ENCODE measurements at regions not wholly inside any gene's neighbourhood (a gene's known extent, or its start where the extent isn't known, plus 50 kb on each side); places are given as distances from the start of the nearest gene placed in this dataset.
A peak's percentile ranks its signal among the peaks of the same experiment; 100 is the strongest.

DNA sequence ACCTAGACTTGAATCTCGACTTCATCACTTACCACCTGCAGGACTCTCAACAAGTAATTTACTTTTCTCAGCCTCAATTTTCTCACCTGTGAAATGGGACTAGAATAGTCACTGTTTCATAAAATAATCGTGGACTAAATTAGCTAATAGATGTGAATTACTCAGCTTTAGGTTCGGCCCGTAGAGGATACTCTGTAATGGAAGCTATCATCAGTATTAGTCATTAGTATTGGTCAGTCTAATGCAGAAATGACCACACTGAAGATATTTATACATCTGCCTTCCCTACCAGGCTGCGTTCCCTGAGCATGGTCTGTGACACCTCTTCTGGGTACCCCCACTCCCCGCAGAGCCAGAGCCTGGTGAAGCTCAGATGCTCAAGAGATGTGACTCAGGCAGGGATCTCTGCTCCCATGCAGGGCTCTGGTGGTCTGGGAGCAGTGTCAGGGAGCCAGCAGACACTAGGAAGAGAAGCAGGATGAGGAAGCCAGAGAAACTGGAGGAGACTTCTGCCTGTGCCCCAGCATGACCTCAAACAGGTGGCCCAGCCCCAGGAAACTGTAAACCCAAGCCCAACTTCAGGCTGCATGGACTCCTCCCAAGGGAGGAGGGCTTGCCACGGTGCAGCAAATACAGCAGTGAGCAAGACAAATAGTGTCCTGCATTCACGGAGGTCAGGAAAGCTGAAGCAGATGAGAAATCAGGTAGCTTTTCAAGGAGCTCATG is 88.0 kb upstream of the E2F8 start:
- Mint-ChIP-seq H3K4me3 (no peak overlapping the region), H3K4me1 (ENCODE audit: low read depth) (no peaks in the 10 kb centered on the region), H3K36me3 (ENCODE audit: low read depth) (no peaks in the 10 kb centered on the region), H3K27ac (no peak overlapping the region), H3K9me3 (ENCODE audit: insufficient read depth) (no peaks in the 10 kb centered on the region), H3K27me3 (ENCODE audit: low read depth) (peaks cover 15% of the 10 kb centered on the region)
- ChIA-PET POLR2A (no interaction called here), CTCF (no interaction called here)
- ATAC-seq: no peak
- DNase-seq: no peak

DNA sequence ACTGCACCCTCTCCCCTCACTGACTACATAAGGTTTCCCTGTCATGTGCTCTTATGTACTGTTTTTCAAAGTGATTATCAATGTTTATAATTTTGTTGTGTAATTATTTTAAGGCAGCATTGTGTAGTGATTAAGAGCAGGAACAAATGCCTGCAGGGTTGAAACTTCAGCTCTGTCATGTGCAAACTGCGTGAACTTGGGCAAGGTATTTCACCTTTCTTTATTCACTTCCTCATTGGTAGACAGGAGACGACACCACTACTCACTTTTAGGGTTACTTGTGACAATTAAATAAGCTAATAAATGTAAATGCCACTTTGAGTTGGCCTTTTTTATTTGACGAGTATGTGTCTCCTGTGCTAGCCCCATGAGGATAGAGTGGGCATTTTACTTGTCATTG is 86.5 kb upstream of the E2F8 start:
- H3K36me3 Mint-ChIP-seq (ENCODE audit: low read depth): no peaks in the 10 kb centered on the region
- ATAC-seq: no peak
- no peak overlapping the region for H3K27ac Mint-ChIP-seq
- no peaks in the 10 kb centered on the region for H3K9me3 Mint-ChIP-seq (ENCODE audit: insufficient read depth)
- DNase-seq: no peak
- no peak overlapping the region for H3K4me3 Mint-ChIP-seq
- no peaks in the 10 kb centered on the region for H3K4me1 Mint-ChIP-seq (ENCODE audit: low read depth)
- H3K27me3 Mint-ChIP-seq (ENCODE audit: low read depth): peaks cover 18% of the 10 kb centered on the region
- CTCF ChIA-PET: no interaction called here
- POLR2A ChIA-PET: no interaction called here

DNA sequence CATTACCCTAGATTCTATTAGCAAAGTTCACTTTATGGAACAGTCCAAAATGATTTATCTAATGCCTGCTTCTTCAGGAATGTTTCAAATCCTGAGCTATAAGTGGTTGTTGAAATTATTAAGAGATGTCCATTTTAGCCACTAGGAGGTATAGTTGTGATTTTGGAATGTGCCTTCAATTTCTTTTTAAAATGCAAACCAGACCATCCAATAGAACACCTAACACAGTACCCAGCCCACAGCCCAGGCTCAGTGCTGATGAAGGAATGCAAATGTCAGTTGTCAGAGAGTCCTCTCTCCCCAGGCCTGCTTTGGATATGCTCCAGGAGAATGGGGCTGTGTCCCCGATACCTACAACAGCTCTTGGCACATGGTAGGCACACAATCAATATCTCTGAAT is 85.8 kb upstream of the E2F8 start:
- ChIA-PET POLR2A (no interaction called here), CTCF (no interaction called here)
- H3K27me3 Mint-ChIP-seq (ENCODE audit: low read depth): peaks cover 18% of the 10 kb centered on the region
- ATAC-seq: no peak
- no peaks in the 10 kb centered on the region for H3K9me3 Mint-ChIP-seq (ENCODE audit: insufficient read depth)
- H3K4me3 Mint-ChIP-seq: no peak overlapping the region
- no peak for DNase-seq
- no peak overlapping the region for H3K27ac Mint-ChIP-seq
- H3K4me1 Mint-ChIP-seq (ENCODE audit: low read depth): no peaks in the 10 kb centered on the region
- H3K36me3 Mint-ChIP-seq (ENCODE audit: low read depth): no peaks in the 10 kb centered on the region

DNA sequence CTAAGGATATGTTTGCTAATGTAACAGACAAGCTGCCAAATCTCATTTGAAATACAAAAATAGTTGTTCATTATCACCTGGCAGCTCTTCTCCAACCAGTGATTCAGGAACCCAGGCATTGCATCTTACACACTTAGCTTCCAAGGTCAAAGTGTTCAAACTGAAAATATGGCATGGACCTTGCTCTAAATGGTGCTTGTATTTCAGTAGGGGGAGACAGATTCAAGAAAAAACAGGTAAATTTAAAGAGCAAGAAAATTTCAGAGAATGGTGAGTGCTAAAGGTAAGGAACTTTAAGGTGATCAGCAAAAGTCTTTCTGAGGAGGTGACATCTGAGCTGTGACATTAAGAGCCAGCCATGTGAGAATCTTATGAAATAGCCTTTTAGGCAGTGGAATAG is 82.8 kb upstream of the E2F8 start:
- H3K9me3 Mint-ChIP-seq (ENCODE audit: insufficient read depth): no peaks in the 10 kb centered on the region
- peaks cover 13% of the 10 kb centered on the region for H3K27me3 Mint-ChIP-seq (ENCODE audit: low read depth)
- H3K36me3 Mint-ChIP-seq (ENCODE audit: low read depth): no peaks in the 10 kb centered on the region
- no peak overlapping the region for H3K27ac Mint-ChIP-seq
- no peak overlapping the region for H3K4me3 Mint-ChIP-seq
- no peaks in the 10 kb centered on the region for H3K4me1 Mint-ChIP-seq (ENCODE audit: low read depth)
- no peak for DNase-seq
- POLR2A ChIA-PET: no interaction called here
- no peak for ATAC-seq
- CTCF ChIA-PET: no interaction called here

DNA sequence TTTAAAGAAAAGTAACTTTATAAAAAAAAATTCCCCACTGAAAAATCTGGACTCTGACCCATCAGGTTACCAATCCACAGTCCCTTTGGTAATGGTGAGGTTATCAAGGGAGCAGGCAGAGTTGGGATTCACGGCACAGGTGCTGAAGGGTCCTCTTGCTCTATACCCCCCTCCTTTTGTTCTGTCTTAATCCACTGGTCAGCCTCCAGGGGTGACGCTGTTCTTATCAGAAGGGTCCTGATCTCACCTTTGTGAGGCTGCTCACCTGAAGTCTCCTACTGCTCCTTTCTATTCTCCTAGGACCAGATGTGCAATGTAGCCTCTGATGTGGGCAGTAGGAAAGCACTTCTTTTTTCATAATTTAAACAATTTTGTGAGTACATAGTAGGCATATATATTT is 80.6 kb upstream of the E2F8 start:
- CTCF ChIA-PET: no interaction called here
- Mint-ChIP-seq H3K27ac (no peak overlapping the region), H3K4me3 (no peak overlapping the region), H3K4me1 (ENCODE audit: low read depth) (no peaks in the 10 kb centered on the region), H3K27me3 (ENCODE audit: low read depth) (peaks cover 13% of the 10 kb centered on the region), H3K36me3 (ENCODE audit: low read depth) (no peaks in the 10 kb centered on the region), H3K9me3 (ENCODE audit: insufficient read depth) (no peaks in the 10 kb centered on the region)
- POLR2A ChIA-PET: no interaction called here
- ATAC-seq (no peak), DNase-seq (no peak)

DNA sequence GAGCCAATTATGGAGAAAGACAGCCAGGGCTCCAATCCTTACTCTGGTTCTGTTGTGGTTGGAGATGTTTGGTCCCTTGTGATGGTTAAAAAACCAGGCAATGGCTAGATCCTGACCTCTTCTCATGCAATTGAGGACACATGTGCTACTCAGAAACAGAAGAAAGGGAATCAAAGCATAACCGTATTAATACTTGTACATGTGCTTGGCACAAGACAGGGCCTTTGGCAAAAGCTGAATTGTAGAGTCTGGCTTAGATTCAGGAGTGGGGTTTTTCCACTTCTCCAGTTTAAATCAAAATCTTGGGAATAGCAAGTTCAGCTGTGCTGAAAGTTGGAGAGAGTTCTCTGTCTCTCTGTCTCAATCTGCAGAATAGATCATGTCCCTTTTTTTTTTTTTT is 80.1 kb upstream of the E2F8 start:
- no peak overlapping the region for H3K27ac Mint-ChIP-seq
- H3K4me1 Mint-ChIP-seq (ENCODE audit: low read depth): no peaks in the 10 kb centered on the region
- no peaks in the 10 kb centered on the region for H3K9me3 Mint-ChIP-seq (ENCODE audit: insufficient read depth)
- ATAC-seq (no peak), DNase-seq (no peak)
- CTCF ChIA-PET: no interaction called here
- H3K4me3 Mint-ChIP-seq: no peak overlapping the region
- H3K36me3 Mint-ChIP-seq (ENCODE audit: low read depth): no peaks in the 10 kb centered on the region
- POLR2A ChIA-PET: no interaction called here
- peaks cover 13% of the 10 kb centered on the region for H3K27me3 Mint-ChIP-seq (ENCODE audit: low read depth)

DNA sequence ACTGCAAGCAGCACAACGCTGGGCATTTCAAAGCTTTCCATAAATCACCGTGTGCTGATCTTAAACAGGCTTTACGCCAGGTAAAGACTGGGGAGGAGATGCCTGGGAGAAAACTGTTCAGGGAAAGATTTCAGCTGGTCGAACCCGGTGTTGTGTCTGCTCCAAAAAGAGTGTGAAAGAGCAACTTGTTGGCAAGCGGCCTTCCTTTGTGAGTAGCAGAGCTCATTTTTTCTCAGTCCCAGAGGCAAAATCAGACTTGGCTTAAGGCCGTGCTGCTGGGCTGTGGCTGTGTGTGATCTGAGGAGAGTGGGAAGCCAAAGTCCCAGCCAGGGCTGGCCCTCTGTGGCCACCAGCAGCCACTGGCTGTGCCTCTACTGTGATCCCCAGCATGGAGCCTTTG is 75.7 kb upstream of the E2F8 start:
- ATAC-seq (no peak), DNase-seq (no peak)
- no peaks in the 10 kb centered on the region for H3K36me3 Mint-ChIP-seq (ENCODE audit: low read depth)
- no peaks in the 10 kb centered on the region for H3K9me3 Mint-ChIP-seq (ENCODE audit: insufficient read depth)
- ChIA-PET POLR2A (no interaction called here), CTCF (no interaction called here)
- no peak overlapping the region for H3K27ac Mint-ChIP-seq
- no peaks in the 10 kb centered on the region for H3K4me1 Mint-ChIP-seq (ENCODE audit: low read depth)
- no peak overlapping the region for H3K4me3 Mint-ChIP-seq
- peaks cover 3% of the 10 kb centered on the region for H3K27me3 Mint-ChIP-seq (ENCODE audit: low read depth)

DNA sequence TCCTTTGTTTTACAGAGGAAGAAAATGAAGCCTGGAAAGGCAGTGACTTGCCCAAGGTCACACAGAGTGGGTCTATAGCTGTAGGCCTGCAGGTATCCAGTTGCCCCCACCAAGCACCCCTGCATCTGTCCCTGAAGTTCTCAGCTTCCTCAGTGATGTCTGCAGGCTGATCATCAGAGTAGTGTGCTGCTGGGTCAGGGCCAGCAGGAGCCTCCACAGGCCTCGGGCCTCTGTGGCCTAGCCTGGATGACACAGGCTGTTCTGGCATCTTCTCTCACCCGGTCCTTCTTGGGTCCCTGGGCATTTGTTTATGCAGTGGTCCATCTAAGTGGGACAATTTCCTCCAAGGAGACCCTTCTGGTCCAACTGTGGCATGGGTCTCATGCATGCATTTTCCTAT is 74.8 kb upstream of the E2F8 start:
- H3K27me3 Mint-ChIP-seq (ENCODE audit: low read depth): peaks cover 3% of the 10 kb centered on the region
- ATAC-seq: no peak
- no peaks in the 10 kb centered on the region for H3K4me1 Mint-ChIP-seq (ENCODE audit: low read depth)
- H3K4me3 Mint-ChIP-seq: no peak overlapping the region
- H3K9me3 Mint-ChIP-seq (ENCODE audit: insufficient read depth): no peaks in the 10 kb centered on the region
- CTCF ChIA-PET: no interaction called here
- POLR2A ChIA-PET: no interaction called here
- H3K36me3 Mint-ChIP-seq (ENCODE audit: low read depth): no peaks in the 10 kb centered on the region
- DNase-seq: no peak
- no peak overlapping the region for H3K27ac Mint-ChIP-seq

DNA sequence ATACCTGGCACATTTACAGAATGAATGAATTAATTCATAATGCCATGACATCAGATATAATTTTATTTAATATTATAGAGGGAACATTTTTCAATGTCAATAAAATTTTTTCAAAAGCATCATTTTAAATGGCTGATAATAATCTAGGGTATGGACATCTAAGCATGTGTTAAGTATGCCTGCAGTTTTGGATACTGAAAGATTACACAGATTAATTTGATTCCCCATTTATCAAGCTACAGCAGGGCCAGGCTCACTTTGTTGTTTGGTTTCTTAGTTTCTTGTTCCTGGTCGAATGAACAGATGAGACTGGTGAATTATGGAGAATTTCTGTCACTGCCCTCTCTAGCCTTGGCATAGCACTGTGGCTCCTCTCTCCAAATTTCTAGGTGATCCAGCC is 72.4 kb upstream of the E2F8 start:
- CTCF ChIA-PET: no interaction called here

DNA sequence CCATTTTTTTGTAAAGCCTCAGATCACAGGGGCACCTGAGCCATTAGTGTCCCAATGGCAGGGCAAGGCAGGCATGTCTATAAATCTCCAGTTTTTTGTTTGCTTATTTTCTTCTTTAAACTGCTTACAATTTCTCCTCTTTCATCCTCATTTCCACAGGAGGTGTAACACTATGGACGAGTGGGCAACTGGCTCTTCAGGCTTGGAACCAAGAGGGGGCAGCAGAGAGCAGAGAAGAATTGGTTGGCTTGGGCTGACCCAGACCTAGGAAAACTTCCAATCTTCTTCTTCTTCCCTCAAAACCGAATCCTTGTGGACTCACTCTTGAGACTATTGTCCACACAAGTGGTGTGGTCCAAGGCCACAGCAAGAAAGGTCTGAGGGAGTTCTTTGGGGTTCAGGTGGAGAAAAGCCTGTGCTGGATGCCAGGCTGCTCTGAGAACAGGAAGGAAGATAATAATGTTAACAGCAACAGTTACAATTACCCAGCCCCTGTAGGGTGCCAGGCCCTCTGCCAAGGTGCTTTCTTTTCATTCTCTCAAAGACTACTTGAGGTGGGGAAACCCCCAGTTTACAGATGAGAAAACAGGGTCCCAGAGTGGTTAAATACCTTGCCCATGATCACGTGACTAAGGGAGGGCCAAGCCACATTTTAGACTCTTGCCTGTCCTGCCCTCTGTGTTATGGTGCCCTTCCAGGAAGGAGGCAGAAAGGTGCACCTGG is 70.7 kb upstream of the E2F8 start:
- Mint-ChIP-seq H3K27me3 (ENCODE audit: low read depth) (no peaks in the 10 kb centered on the region), H3K4me3 (no peak overlapping the region), H3K9me3 (ENCODE audit: insufficient read depth) (no peaks in the 10 kb centered on the region), H3K36me3 (ENCODE audit: low read depth) (no peaks in the 10 kb centered on the region), H3K27ac (no peak overlapping the region), H3K4me1 (ENCODE audit: low read depth) (no peaks in the 10 kb centered on the region)
- peak; percentile 63 for DNase-seq
- CTCF ChIA-PET: interaction anchor here (1.2 kb wide), 1 partner anchor 241 kb away, joined by 3 read pairs; no protein-coding TSS in a partner anchor
- ATAC-seq: peak; percentile 72
- POLR2A ChIA-PET: no interaction called here

More for the DNA sequence above, 72.4 kb upstream of the E2F8 start:
- H3K36me3 Mint-ChIP-seq (ENCODE audit: low read depth): no peaks in the 10 kb centered on the region
- no peak overlapping the region for H3K27ac Mint-ChIP-seq
- DNase-seq (no peak), ATAC-seq (no peak)
- H3K4me3 Mint-ChIP-seq: no peak overlapping the region
- no peaks in the 10 kb centered on the region for H3K4me1 Mint-ChIP-seq (ENCODE audit: low read depth)
- no peaks in the 10 kb centered on the region for H3K27me3 Mint-ChIP-seq (ENCODE audit: low read depth)
- POLR2A ChIA-PET: no interaction called here
- H3K9me3 Mint-ChIP-seq (ENCODE audit: insufficient read depth): no peaks in the 10 kb centered on the region

DNA sequence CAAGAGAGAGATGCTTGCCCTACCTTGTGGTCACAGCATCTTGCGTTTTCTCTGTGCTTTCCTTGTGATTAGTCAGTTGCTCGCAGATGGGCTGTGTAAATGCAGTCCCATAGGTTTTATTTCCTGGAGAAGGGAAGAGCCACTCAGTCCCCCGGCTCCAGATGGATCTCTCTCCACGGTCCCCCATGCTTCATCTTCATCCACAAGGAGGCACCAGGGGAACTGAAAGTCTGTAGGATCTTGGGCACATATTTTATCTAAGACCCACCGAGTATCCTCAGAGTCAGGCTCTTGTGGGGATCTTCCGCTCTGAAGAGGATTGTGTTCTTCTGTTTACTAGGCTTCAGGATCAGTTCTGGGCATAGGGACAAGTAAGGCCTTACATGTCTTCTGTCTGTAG is 66.8 kb upstream of the E2F8 start:
- H3K9me3 Mint-ChIP-seq (ENCODE audit: insufficient read depth): no peaks in the 10 kb centered on the region
- POLR2A ChIA-PET: no interaction called here
- CTCF ChIA-PET: no interaction called here

DNA sequence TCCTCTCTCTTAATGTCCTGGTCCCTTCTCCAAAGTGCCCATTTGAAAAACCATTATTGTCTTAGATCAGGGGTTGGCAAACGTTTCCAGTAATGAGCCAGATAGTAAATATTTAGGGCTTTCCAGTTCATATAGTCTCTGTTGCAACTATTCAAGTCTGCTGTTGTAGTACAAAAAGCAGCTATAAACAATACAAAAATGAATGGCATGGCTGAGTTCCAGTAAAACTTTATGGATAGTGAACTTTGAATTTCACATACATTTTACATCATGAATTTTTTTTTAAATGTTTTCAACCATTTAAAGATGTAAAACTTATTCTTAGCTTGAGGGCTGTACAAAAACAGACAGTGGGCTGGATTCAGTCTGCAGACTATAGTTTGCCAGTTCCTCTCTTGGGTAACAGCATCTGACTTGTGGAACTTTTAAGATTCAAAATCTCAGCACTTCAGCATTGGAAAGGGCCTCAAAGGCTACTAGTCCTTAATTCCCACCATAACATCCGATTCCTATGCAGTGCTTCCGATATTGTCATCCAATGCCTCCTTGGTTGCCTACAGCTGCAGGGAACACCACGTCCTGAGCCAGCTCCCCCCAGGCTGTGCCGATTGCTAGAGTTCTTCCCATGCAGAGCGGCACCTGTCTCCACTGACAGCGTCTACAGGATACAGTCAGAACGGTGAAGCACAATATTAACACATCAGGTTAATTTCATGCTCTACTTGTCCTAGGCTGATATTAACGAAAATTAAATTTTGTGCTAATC is 65.6 kb upstream of the E2F8 start:
- H3K9me3 Mint-ChIP-seq (ENCODE audit: insufficient read depth): no peaks in the 10 kb centered on the region
- POLR2A ChIA-PET: no interaction called here
- no peaks in the 10 kb centered on the region for H3K4me1 Mint-ChIP-seq (ENCODE audit: low read depth)
- no peaks in the 10 kb centered on the region for H3K36me3 Mint-ChIP-seq (ENCODE audit: low read depth)
- H3K27me3 Mint-ChIP-seq (ENCODE audit: low read depth): peaks cover 14% of the 10 kb centered on the region
- CTCF ChIA-PET: no interaction called here
- ATAC-seq (no peak), DNase-seq (no peak)
- H3K27ac Mint-ChIP-seq: no peak overlapping the region
- H3K4me3 Mint-ChIP-seq: no peak overlapping the region

More for the DNA sequence above, 66.8 kb upstream of the E2F8 start:
- Mint-ChIP-seq H3K27me3 (ENCODE audit: low read depth) (peaks cover 7% of the 10 kb centered on the region), H3K27ac (no peak overlapping the region), H3K4me3 (no peak overlapping the region), H3K36me3 (ENCODE audit: low read depth) (no peaks in the 10 kb centered on the region), H3K4me1 (ENCODE audit: low read depth) (no peaks in the 10 kb centered on the region)
- no peak for ATAC-seq
- no peak for DNase-seq
